NT2/D1 (cell line): ENCODE measurements at regions not wholly inside any gene's neighbourhood (a gene's known extent, or its start where the extent isn't known, plus 50 kb on each side); places are given as distances from the start of the nearest gene placed in this dataset.

Experiments
- SUZ12 ChIP-seq: IDR thresholded peaks from 2 replicates; pipeline ENCODE4 v1.6.1; 2011; ENCODE audit not compliant: insufficient read length, insufficient read depth; ENCODE audit errors: extremely low read depth
- ZNF274 ChIP-seq: IDR thresholded peaks from 2 replicates; pipeline ENCODE4 v1.6.1; 2011; ENCODE audit warnings: mild to moderate bottlenecking, low read depth, low read length

- TF ChIP-seq ZNF274 = no peak
- TF ChIP-seq SUZ12 = no peak
Observed at GRCh38 chr10:131453721-131454634, 142.5 kb upstream of the TCERG1L start.
